Parathyroid adenoma (tissue), 2 donors: ENCODE measurements at regions not wholly inside any gene's neighbourhood (a gene's known extent, or its start where the extent isn't known, plus 50 kb on each side); places are given as distances from the start of the nearest gene placed in this dataset.

ENCODE experiments used
- H2AFZ ChIP-seq: fragments of 300-600 bp; sonication (generic); one replicate; pipeline ENCODE4 v1.7.0; 2017; ENCODE audit warnings: antibody characterized with exemption, mild to moderate bottlenecking
- H3K27ac ChIP-seq: fragments of 300-600 bp; sonication (generic); one replicate; pipeline ENCODE4 v1.7.0; 2017
- H3K27me3 ChIP-seq: fragments of 300-600 bp; sonication (generic); one replicate; pipeline ENCODE4 v1.7.0; 2017; ENCODE audit warnings: low read length; ENCODE audit not compliant: control insufficient read depth, insufficient read depth
- H3K36me3 ChIP-seq: fragments of 300-600 bp; sonication (generic); one replicate; pipeline ENCODE4 v1.7.0; 2017; ENCODE audit warnings: low read length; ENCODE audit not compliant: control insufficient read depth, insufficient read depth
- H3K4me1 ChIP-seq: fragments of 300-600 bp; sonication (generic); one replicate; pipeline ENCODE4 v1.7.0; 2017; ENCODE audit warnings: control low read depth
- H3K4me2 ChIP-seq: fragments of 300-600 bp; sonication (generic); one replicate; pipeline ENCODE4 v1.7.0; 2017; ENCODE audit warnings: low read length
- H3K4me3 ChIP-seq: fragments of 300-600 bp; sonication (generic); one replicate; pipeline ENCODE4 v1.7.0; 2017; ENCODE audit warnings: low read depth, low read length
- H3K79me2 ChIP-seq: fragments of 300-600 bp; sonication (generic); one replicate; pipeline ENCODE4 v1.7.0; 2017; ENCODE audit warnings: control low read depth
- H3K9ac ChIP-seq: fragments of 300-600 bp; sonication (generic); one replicate; pipeline ENCODE4 v1.7.0; 2017; ENCODE audit warnings: mild to moderate bottlenecking
- H3K9me3 ChIP-seq: fragments of 300-600 bp; sonication (generic); one replicate; pipeline ENCODE4 v1.7.0; 2017; ENCODE audit warnings: low read length; ENCODE audit not compliant: control insufficient read depth
- TF ChIP-seq, protein P1 (sequence below): fragments of 300-600 bp; sonication (generic); IDR thresholded peaks from one replicate; pipeline ENCODE4 v1.7.0; 2017; ENCODE audit warnings: antibody characterized with exemption, mild to moderate bottlenecking
- donor health status: primary hyperparathyroidism.

GRCh38 chr2:41947701-41948396, 100.0 kb upstream of the PKDCC start:
- H3K27ac ChIP-seq, result no peak overlapping the region

GRCh38 chr2:41948397-41948763, 99.4 kb upstream of the PKDCC start:
- H3K79me2 ChIP-seq, result no peaks in the 10 kb centered on the region
- no peak overlapping the region for H3K27ac ChIP-seq
- H3K4me1 ChIP-seq, result no peaks in the 10 kb centered on the region
- H3K9me3 ChIP-seq, result no peaks in the 10 kb centered on the region
- no peak overlapping the region for H3K9ac ChIP-seq
- no peaks in the 10 kb centered on the region for H3K36me3 ChIP-seq
- no peak overlapping the region for H3K4me2 ChIP-seq
- H3K27me3 ChIP-seq, result no peaks in the 10 kb centered on the region
- H3K4me3 ChIP-seq, result no peak overlapping the region
- H2AFZ ChIP-seq, result no peak overlapping the region
- TF ChIP-seq, protein P1, sequence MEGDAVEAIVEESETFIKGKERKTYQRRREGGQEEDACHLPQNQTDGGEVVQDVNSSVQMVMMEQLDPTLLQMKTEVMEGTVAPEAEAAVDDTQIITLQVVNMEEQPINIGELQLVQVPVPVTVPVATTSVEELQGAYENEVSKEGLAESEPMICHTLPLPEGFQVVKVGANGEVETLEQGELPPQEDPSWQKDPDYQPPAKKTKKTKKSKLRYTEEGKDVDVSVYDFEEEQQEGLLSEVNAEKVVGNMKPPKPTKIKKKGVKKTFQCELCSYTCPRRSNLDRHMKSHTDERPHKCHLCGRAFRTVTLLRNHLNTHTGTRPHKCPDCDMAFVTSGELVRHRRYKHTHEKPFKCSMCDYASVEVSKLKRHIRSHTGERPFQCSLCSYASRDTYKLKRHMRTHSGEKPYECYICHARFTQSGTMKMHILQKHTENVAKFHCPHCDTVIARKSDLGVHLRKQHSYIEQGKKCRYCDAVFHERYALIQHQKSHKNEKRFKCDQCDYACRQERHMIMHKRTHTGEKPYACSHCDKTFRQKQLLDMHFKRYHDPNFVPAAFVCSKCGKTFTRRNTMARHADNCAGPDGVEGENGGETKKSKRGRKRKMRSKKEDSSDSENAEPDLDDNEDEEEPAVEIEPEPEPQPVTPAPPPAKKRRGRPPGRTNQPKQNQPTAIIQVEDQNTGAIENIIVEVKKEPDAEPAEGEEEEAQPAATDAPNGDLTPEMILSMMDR, result no peak

More at GRCh38 chr2:41947701-41948396, 100.0 kb upstream of the PKDCC start:
- H3K9ac ChIP-seq, result no peak overlapping the region
- no peaks in the 10 kb centered on the region for H3K79me2 ChIP-seq
- H3K4me1 ChIP-seq, result no peaks in the 10 kb centered on the region
- no peak overlapping the region for H3K4me2 ChIP-seq
- H2AFZ ChIP-seq, result no peak overlapping the region
- H3K9me3 ChIP-seq, result no peaks in the 10 kb centered on the region
- TF ChIP-seq, protein P1, result no peak
- no peaks in the 10 kb centered on the region for H3K36me3 ChIP-seq
- H3K27me3 ChIP-seq, result no peaks in the 10 kb centered on the region
- H3K4me3 ChIP-seq, result no peak overlapping the region

- Histone ChIP-seq H3K36me3 (no peaks in the 10 kb centered on the region), H2AFZ (no peak overlapping the region), H3K4me1 (no peaks in the 10 kb centered on the region), H3K4me3 (no peak overlapping the region), H3K27ac (no peak overlapping the region), H3K27me3 (no peaks in the 10 kb centered on the region), H3K9me3 (no peaks in the 10 kb centered on the region), H3K79me2 (no peaks in the 10 kb centered on the region), H3K4me2 (no peak overlapping the region), H3K9ac (no peak overlapping the region)
- TF ChIP-seq, protein P1, result no peak
Measured at GRCh38 chr2:41949091-41949882, 98.5 kb upstream of the PKDCC start.

DNA sequence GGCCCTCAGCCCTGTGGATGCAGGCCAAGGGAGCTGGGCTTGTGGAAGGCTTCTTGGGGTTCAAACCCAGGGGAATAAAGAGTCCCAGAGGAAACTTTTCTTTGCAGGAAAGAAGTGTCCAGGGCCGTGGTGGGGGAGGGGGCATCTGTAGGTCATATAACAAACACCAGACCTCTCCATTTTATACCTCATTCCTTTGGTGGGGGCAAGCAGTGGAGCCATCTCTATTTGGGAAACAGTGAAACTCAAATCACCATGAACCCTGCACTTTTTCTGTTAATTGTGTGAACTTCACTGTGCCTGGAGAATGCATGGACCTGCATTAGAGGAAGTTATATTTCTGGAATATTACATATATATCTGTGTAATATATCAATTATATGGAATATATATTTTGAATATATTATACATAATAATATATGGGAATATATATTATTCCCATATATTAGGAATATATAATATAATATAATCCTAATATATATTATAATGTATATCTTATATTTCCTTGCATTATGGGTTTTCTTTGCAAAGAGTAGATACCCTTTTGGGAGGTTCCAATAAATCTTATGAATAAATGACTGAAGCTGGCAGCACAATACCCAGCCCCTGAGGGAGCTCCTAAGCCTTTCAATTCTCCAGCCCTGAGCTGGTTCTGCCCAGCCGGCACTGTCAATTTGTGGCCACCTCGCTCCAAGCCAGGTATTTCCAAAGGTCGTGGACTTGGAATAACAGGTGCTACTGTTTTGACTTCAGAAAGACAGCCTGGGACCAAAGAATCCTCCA, 97.7 kb upstream of the PKDCC start:
- H3K27ac ChIP-seq, result no peak overlapping the region
- H3K4me2 ChIP-seq, result no peak overlapping the region
- no peaks in the 10 kb centered on the region for H3K79me2 ChIP-seq
- no peaks in the 10 kb centered on the region for H3K4me1 ChIP-seq
- no peak overlapping the region for H2AFZ ChIP-seq
- TF ChIP-seq, protein P1, result no peak
- no peaks in the 10 kb centered on the region for H3K27me3 ChIP-seq
- no peaks in the 10 kb centered on the region for H3K9me3 ChIP-seq
- no peak overlapping the region for H3K4me3 ChIP-seq
- no peak overlapping the region for H3K9ac ChIP-seq
- no peaks in the 10 kb centered on the region for H3K36me3 ChIP-seq
